HCT116 (cell line): ENCODE measurements at regions not wholly inside any gene's neighbourhood (a gene's known extent, or its start where the extent isn't known, plus 50 kb on each side); places are given as distances from the start of the nearest gene placed in this dataset.

Experiments used
- ATAC-seq: fragments of 200-7000 bp; cut with Tn5 transposase; 2 replicates; pipeline ENCODE4 v1.9.1; 2020; ENCODE audit warnings: mild to moderate bottlenecking, moderate library complexity
- BruUV-seq: library from RNA; stranded (reverse); fragments of 400-500 nt; replicated peaks from 2 replicates; lab custom pipeline; 2021; lab: Mats Ljungman, UMichigan
- CTCF ChIA-PET: fragments of 300-600 bp; sonication (Branson Sonifier 250); formaldehyde crosslinking; loops from one replicate; lab custom pipeline; 2021; ENCODE audit warnings: antibody characterized with exemption; lab: Charles Lee
- POLR2A ChIA-PET: fragments of 300-600, 350-600 bp; sonication (Branson Sonifier 250); formaldehyde crosslinking; loops from one replicate; lab custom pipeline; 2021; ENCODE audit warnings: antibody characterized with exemption; lab: Charles Lee
- RAD21 ChIA-PET, 2 experiments: fragments of 300-600 bp; sonication (Branson Sonifier 250); formaldehyde crosslinking; loops; one replicate each; lab custom pipeline; 2023; ENCODE audit warnings: low total read pairs in 2 of 2; ENCODE audit not compliant: uncharacterized antibody in 2 of 2, unreplicated experiment in 2 of 2, low non-redundant PET in 1 of 2; lab: Charles Lee
- DNase-seq: peaks from one replicate; pipeline ENCODE4 v3.0.0-alpha.2; 2010; ENCODE audit warnings: low read depth, low spot score
- H2AFZ ChIP-seq: fragments of 200-600 bp; shearing (Covaris generic), sonication (generic); 2 replicates; pipeline ENCODE4 v1.6.1; 2017; ENCODE audit warnings: low read depth, mixed run types, mixed read lengths, antibody characterized with exemption, low read length; ENCODE audit not compliant: poor library complexity, severe bottlenecking
- H3K27ac ChIP-seq: 2 replicates; pipeline ENCODE4 v1.5.1; 2012; ENCODE audit warnings: low read depth, low read length
- H3K27me3 ChIP-seq: fragments of 200-600 bp; sonication (generic); 2 replicates; pipeline ENCODE4 v1.6.1; 2016; ENCODE audit warnings: mixed run types, low read length, mixed read lengths; ENCODE audit not compliant: insufficient read depth
- H3K36me3 ChIP-seq, 2 experiments: fragments of 200-500 bp in 1 of 2; fragments of 200-600 bp in 1 of 2; sonication (Bioruptor generic) in 1 of 2; sonication (generic) in 1 of 2; 2 replicates each; pipeline versions ENCODE4 v1.5.1 to v1.6.1; 2014 to 2016; ENCODE audit warnings: low read length in 2 of 2, inconsistent platforms in 1 of 2, mixed read lengths in 1 of 2, mixed run types in 1 of 2; ENCODE audit not compliant: insufficient read depth in 2 of 2, control insufficient read depth in 1 of 2
- H3K4me1 ChIP-seq, 2 experiments: fragments of 200-600 bp in 1 of 2; sonication (generic) in 1 of 2; 2 replicates each; pipeline versions ENCODE4 v1.5.1 to v1.6.1; 2012 to 2017; ENCODE audit warnings: low read length in 2 of 2, inconsistent platforms in 1 of 2, mild to moderate bottlenecking in 1 of 2, mixed read lengths in 1 of 2, mixed run types in 1 of 2, moderate library complexity in 1 of 2; ENCODE audit not compliant: insufficient read depth in 2 of 2, control insufficient read depth in 1 of 2
- H3K4me2 ChIP-seq: fragments of 200-600 bp; sonication (generic); 2 replicates; pipeline ENCODE4 v1.6.1; 2017; ENCODE audit warnings: mixed run types, low read length, mixed read lengths
- H3K4me3 ChIP-seq, 2 experiments: fragments of 200-600 bp in 1 of 2; sonication (generic) in 1 of 2; replicated peaks in 1 of 2; 2 replicates each; pipeline ENCODE4 v1.5.1; 2011 to 2016; ENCODE audit warnings: low read length in 2 of 2, control low read depth in 1 of 2, low read depth in 1 of 2, mild to moderate bottlenecking in 1 of 2, mixed read lengths in 1 of 2, mixed run types in 1 of 2
- H3K79me2 ChIP-seq: fragments of 200-600 bp; sonication (generic); 2 replicates; pipeline ENCODE4 v1.6.1; 2017; ENCODE audit warnings: mild to moderate bottlenecking, mixed run types, low read length, moderate library complexity, mixed read lengths; ENCODE audit not compliant: insufficient read depth
- H3K9ac ChIP-seq: fragments of 200-600 bp; sonication (generic); 2 replicates; pipeline ENCODE4 v1.6.1; 2016; ENCODE audit warnings: low read length, mixed read lengths
- H3K9me2 ChIP-seq: fragments of 200-600 bp; sonication (generic), shearing (Covaris generic); 2 replicates; pipeline ENCODE4 v1.6.1; 2017; ENCODE audit warnings: mixed run types, mild to moderate bottlenecking, moderate library complexity; ENCODE audit not compliant: insufficient read depth
- H3K9me3 ChIP-seq, 2 experiments: fragments of 200-500 bp in 1 of 2; fragments of 200-600 bp in 1 of 2; sonication (Bioruptor generic) in 1 of 2; sonication (generic) in 1 of 2; 2 replicates each; pipeline ENCODE4 v1.6.1; 2014 to 2017; ENCODE audit warnings: low read length in 2 of 2, mixed read lengths in 2 of 2, inconsistent platforms in 1 of 2, low read depth in 1 of 2, mild to moderate bottlenecking in 1 of 2, mixed run types in 1 of 2, moderate library complexity in 1 of 2; ENCODE audit not compliant: control insufficient read depth in 1 of 2, insufficient read depth in 1 of 2
- H4K20me1 ChIP-seq: fragments of 200-600 bp; sonication (generic), shearing (Covaris generic); 2 replicates; pipeline ENCODE4 v1.6.1; 2017; ENCODE audit warnings: mixed run types, mild to moderate bottlenecking, moderate library complexity; ENCODE audit not compliant: insufficient read depth
- EGR1 ChIP-seq: IDR thresholded peaks from 2 replicates; pipeline ENCODE4 v1.6.1; 2012; ENCODE audit warnings: low read depth
- ELF1 ChIP-seq: IDR thresholded peaks from 2 replicates; pipeline ENCODE4 v1.6.1; 2012; ENCODE audit warnings: low read depth, borderline replicate concordance
- EZH2 ChIP-seq: fragments of 200-600 bp; sonication (generic); IDR thresholded peaks from 2 replicates; pipeline ENCODE4 v1.6.1; 2017; ENCODE audit warnings: antibody characterized with exemption, mixed run types
- FOSL1 ChIP-seq: IDR thresholded peaks from 2 replicates; pipeline ENCODE4 v1.6.1; 2012; ENCODE audit warnings: low read depth
- JUND ChIP-seq: IDR thresholded peaks from 2 replicates; pipeline ENCODE4 v1.6.1; 2012
- TCF7L2 ChIP-seq: IDR thresholded peaks from 2 replicates; pipeline ENCODE4 v1.7.0; 2011; ENCODE audit warnings: borderline replicate concordance, inconsistent platforms; ENCODE audit not compliant: insufficient read depth, insufficient read length; ENCODE audit errors: extremely low read depth
- ZNF274 ChIP-seq: fragments of 200-500 bp; sonication (Bioruptor generic); IDR thresholded peaks from 2 replicates; pipeline ENCODE4 v1.6.1; 2014; ENCODE audit warnings: mild to moderate bottlenecking, low read depth, low read length, inconsistent platforms
- intact Hi-C: fragments of 100-400 bp; cut with micrococcal nuclease; formaldehyde crosslinking; loops from 2 replicates; pipeline ENCODE4 v1.10.0; 2022
- TF ChIP-seq, protein P1 (sequence below), 3 experiments: fragments of 200-600 bp in 1 of 3; sonication (generic) in 1 of 3; IDR thresholded peaks in 2 of 3; conservative IDR thresholded peaks in 1 of 3; 2 replicates each; pipeline ENCODE4 v1.5.1; 2012 to 2017; ENCODE audit warnings: low read depth in 2 of 3, low read length in 2 of 3, antibody characterized with exemption in 1 of 3, borderline replicate concordance in 1 of 3, control low read depth in 1 of 3, mild to moderate bottlenecking in 1 of 3, mixed read lengths in 1 of 3, mixed run types in 1 of 3, moderate library complexity in 1 of 3; ENCODE audit not compliant: insufficient read depth in 1 of 3
- TF ChIP-seq, protein P2 (sequence below): IDR thresholded peaks from 2 replicates; pipeline ENCODE4 v1.6.1; 2011; ENCODE audit warnings: mild to moderate bottlenecking, low read length, moderate library complexity; ENCODE audit not compliant: insufficient replicate concordance; ENCODE audit errors: extremely low read depth

DNA sequence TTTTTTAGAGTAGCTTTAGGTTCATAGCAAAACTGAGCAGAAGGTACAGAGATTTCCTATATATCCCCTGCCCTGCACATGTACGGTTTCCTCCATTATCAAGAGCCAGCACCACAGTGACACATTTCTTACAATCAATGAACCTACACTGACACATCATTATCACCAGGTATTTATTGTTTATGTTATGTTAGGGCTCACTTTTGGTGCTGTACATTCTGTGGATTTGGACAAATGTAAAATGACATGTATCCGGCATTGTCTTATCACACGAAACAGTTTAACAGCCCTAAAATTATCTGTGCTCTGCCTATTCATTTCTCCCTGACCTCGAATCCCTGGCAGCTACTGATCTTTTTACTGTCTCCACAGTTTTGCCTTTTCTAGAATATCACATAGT, 93.7 kb upstream of the DPH5 start:
- ChIA-PET RAD21 (no interaction called here), CTCF (no interaction called here), POLR2A (no interaction called here)
- no TSS peak for BruUV-seq
- Histone ChIP-seq H3K27ac (no peak overlapping the region), H3K4me1 (no peaks in the 10 kb centered on the region), H3K9me2 (no peaks in the 10 kb centered on the region), H4K20me1 (no peaks in the 10 kb centered on the region), H3K36me3 (no peaks in the 10 kb centered on the region), H3K4me3 (no peak overlapping the region), H3K9ac (no peak overlapping the region), H2AFZ (no peak overlapping the region), H3K9me3 (no peaks in the 10 kb centered on the region), H3K27me3 (no peaks in the 10 kb centered on the region), H3K4me2 (no peak overlapping the region), H3K79me2 (no peaks in the 10 kb centered on the region)
- intact Hi-C loops: no loop called here
- TF ChIP-seq EGR1: no peak
- no peak for TF ChIP-seq JUND
- ATAC-seq: no peak
- no peak for DNase-seq

DNA sequence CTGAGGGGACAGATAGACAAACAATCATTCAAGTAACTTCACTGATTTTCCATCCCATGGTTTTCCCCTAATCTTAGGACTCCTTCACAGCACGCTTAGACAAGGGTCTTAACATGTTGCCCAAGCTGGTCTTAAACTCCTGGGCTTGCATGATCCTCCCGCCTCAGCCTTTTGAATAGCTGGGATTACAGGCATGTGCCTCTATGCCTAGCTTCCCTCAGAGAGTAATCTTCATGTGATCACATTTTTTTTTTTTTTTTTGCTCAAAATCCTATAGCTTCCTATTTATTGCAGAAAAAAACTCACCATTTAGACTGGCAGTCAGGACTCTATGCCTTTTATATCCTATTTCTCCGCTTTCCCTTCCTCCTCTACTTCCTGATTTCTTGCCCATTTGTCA, 90.4 kb upstream of the DPH5 start:
- BruUV-seq: no TSS peak

More for the DNA sequence above, 90.4 kb upstream of the DPH5 start:
- no peaks in the 10 kb centered on the region for H3K4me1 ChIP-seq
- no peaks in the 10 kb centered on the region for H3K9me2 ChIP-seq
- H3K4me3 ChIP-seq: no peak overlapping the region
- no peak for DNase-seq
- no peak overlapping the region for H3K9ac ChIP-seq
- no peaks in the 10 kb centered on the region for H4K20me1 ChIP-seq
- no peak for ATAC-seq
- intact Hi-C loops: no loop called here
- no peaks in the 10 kb centered on the region for H3K9me3 ChIP-seq
- no peak overlapping the region for H3K4me2 ChIP-seq
- ChIA-PET CTCF (no interaction called here), RAD21 (no interaction called here), POLR2A (interaction anchor here (1.5 kb wide), 1 partner anchor 13 kb away, joined by 3 read pairs; no protein-coding TSS in a partner anchor)
- H2AFZ ChIP-seq: no peak overlapping the region
- no peaks in the 10 kb centered on the region for H3K36me3 ChIP-seq
- TF ChIP-seq FOSL1 (no peak), EZH2 (no peak), TCF7L2 (no peak), ZNF274 (no peak), ELF1 (no peak)
- TF ChIP-seq, protein P1, sequence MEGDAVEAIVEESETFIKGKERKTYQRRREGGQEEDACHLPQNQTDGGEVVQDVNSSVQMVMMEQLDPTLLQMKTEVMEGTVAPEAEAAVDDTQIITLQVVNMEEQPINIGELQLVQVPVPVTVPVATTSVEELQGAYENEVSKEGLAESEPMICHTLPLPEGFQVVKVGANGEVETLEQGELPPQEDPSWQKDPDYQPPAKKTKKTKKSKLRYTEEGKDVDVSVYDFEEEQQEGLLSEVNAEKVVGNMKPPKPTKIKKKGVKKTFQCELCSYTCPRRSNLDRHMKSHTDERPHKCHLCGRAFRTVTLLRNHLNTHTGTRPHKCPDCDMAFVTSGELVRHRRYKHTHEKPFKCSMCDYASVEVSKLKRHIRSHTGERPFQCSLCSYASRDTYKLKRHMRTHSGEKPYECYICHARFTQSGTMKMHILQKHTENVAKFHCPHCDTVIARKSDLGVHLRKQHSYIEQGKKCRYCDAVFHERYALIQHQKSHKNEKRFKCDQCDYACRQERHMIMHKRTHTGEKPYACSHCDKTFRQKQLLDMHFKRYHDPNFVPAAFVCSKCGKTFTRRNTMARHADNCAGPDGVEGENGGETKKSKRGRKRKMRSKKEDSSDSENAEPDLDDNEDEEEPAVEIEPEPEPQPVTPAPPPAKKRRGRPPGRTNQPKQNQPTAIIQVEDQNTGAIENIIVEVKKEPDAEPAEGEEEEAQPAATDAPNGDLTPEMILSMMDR (IDR thresholded peaks at IDR 0.05 in 2 of 3, conservative IDR thresholded peaks at IDR 0.05 in 1 of 3; ENCODE audit: borderline replicate concordance in 1 of 3, insufficient read depth in 1 of 3, low read depth in 2 of 3, low read length in 2 of 3): no peak
- TF ChIP-seq, protein P2, sequence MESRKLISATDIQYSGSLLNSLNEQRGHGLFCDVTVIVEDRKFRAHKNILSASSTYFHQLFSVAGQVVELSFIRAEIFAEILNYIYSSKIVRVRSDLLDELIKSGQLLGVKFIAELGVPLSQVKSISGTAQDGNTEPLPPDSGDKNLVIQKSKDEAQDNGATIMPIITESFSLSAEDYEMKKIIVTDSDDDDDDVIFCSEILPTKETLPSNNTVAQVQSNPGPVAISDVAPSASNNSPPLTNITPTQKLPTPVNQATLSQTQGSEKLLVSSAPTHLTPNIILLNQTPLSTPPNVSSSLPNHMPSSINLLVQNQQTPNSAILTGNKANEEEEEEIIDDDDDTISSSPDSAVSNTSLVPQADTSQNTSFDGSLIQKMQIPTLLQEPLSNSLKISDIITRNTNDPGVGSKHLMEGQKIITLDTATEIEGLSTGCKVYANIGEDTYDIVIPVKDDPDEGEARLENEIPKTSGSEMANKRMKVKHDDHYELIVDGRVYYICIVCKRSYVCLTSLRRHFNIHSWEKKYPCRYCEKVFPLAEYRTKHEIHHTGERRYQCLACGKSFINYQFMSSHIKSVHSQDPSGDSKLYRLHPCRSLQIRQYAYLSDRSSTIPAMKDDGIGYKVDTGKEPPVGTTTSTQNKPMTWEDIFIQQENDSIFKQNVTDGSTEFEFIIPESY: no peak
- H3K27ac ChIP-seq: no peak overlapping the region
- no peaks in the 10 kb centered on the region for H3K27me3 ChIP-seq
- no peaks in the 10 kb centered on the region for H3K79me2 ChIP-seq
